Stimulated activated CD8-positive, alpha-beta memory T cell treated with anti-CD3 and anti-CD28 coated beads, Interleukin-7, amount 100 ng/mL, for 48 hours (primary cell): ENCODE measurements at regions not wholly inside any gene's neighbourhood (a gene's known extent, or its start where the extent isn't known, plus 50 kb on each side); places are given as distances from the start of the nearest gene placed in this dataset.

Source experiments
- DNase-seq, 2 donors: peaks; one replicate each; pipeline ENCODE4 v3.0.0-alpha.2; 2020; ENCODE audit warnings: low read depth in 1 of 2; ENCODE audit errors: extremely low read depth in 1 of 2

DNA sequence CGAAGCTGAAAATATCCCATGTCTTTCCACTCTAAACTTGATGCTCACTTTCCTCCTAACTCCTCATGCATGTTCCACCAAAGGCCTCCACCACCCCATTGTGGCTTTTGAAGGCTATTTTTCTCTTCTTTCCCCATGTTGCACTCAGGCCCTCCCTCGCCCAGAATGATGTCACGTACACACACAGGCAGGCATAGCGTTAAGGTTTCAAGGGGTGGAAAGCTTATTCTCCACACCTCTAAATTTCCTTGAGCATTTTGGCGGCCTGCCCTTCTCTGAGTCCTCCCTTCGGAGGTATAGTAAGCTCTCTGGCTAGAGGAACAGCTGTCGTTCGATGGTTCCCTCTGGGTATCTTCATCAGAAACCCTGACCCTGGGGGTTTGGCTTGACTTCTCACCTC, 673.5 kb downstream of the ACTL7B start:
- no peak for DNase-seq

DNA sequence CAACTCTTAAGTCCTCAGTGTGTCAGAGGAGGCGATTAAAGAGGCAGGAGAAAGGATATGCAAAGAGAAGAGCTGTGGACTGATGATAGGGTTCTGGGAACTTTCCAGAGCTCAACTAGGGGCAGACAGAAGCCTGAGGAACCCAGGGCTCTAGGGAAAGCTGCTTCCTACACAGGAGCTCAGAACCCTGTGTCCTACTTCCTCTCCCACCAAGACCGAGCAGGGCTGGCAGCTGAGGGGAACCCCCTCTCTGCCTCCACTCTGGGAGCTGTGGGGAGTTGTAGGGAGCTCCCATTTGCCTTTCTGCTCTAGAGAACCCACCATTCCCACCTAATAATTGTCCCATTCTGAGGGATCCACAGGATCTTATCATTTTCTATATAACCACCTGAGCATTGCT, 674.3 kb downstream of the ACTL7B start:
- DNase-seq: no peak

DNA sequence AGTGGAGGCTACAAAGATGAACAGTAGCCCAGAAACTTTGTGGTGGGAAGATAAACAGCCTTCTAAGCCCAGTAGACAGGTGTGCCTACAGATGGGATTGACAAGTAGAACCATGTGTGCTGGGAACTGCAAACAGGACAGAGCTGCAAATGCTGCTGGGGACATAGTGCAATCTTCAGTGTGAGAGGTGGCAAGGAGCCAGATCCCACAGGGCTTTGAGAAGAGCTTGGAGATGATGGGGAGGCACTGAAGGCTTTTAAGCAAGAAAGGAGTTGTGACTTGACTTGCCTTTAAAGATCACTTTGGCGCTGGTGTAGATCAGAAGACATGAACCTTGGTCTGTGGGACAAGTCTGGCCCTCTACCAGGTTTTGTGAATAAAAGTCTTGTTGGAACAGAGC, 675.2 kb downstream of the ACTL7B start:
- DNase-seq: no peak

- no peak for DNase-seq
These were observed 677.5 kb downstream of the ACTL7B start for GRCh38 chr9:108178318-108178717.

DNA sequence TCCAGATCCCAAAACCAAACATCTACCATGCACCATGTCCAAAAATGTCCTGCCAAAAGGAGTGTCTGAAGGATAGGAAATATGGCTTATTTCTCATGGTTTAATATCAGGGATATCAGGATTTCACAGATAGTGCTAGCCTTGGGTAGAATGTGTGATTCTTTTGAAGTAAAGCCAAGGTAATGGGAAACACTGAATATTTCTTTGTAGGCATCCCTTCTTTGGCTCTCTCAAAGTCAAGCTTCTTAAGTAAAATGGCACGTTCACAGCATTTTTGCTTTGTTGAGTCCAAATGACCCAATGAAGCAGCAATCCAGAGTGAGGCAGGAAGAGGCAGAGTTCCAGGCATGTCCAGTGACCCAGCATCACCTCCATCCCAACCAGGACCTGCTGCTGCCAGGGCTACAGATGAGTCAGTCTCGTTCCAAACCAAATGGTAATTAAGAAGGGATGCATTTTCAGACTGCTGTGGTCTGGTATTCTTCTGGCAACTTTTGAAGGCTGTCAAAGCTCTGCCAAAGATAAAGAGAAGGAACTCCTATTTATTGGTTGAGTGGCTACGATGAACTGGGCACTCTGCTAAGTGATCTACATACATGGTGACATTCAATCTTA, 678.8 kb upstream of the KLF4 start:
- no peak for DNase-seq

GRCh38 chr9:108167136-108167900, 677.7 kb upstream of the KLF4 start:
- DNase-seq: no peak

DNA sequence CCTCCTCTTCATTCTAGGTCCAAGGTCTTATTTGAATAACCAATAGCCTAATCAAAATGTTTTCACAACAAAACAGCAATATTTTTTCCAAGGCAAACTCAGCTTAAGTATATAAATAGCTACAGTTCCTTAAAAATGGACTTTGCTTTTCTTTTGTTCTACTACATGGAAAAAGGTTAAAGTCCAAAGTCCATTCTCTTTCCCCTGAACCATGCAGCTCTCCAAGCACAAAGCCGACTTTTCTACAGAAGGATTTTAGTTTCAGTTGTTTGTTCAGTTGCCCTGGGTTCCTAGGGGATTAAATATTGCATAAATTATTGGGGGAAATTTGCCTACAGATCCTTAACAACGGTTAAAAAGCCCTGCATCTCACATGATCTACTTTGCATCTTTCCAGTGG, 677.0 kb upstream of the KLF4 start:
- DNase-seq: no peak

- no peak for DNase-seq
These were observed 673.9 kb upstream of the KLF4 start for GRCh38 chr9:108163321-108164005.

DNA sequence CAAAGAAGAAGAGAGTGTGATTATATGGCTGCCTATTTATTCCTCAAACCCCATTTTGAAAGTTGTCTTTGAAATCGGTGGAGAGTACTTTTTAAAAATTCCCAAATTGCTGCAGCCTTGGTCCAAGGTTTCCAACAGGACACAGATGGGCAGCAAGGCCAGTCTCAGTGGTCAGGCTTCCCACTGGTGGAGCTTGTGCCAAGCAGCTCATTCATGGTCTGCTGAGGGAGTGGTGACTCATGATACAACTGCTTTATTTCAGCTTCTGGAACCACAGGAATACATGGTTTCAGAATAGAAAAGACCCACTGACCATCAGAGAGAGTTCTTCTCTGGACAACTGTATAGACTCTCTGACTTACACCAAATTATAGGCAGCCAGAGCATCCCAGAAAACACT, 673.1 kb upstream of the KLF4 start:
- DNase-seq: no peak

DNA sequence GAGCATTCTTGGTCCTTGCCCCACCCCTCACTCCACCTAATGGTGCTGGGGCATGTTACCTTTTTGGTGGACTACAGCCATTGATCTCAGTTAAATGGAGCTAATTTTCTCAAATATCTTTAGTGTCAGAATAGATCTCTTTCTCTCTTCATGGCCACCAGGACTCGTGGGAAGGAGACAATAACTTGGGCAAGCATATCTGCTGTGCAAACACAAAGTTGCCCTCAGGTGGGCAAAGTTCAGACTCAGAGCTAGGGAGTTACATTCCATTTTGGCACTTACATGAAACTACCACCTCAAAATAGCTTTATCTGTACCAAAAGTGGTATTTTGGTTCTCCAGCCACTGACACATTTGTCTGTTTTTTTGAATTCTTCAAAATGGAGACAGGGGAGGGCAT, 671.9 kb upstream of the KLF4 start:
- DNase-seq: no peak

DNA sequence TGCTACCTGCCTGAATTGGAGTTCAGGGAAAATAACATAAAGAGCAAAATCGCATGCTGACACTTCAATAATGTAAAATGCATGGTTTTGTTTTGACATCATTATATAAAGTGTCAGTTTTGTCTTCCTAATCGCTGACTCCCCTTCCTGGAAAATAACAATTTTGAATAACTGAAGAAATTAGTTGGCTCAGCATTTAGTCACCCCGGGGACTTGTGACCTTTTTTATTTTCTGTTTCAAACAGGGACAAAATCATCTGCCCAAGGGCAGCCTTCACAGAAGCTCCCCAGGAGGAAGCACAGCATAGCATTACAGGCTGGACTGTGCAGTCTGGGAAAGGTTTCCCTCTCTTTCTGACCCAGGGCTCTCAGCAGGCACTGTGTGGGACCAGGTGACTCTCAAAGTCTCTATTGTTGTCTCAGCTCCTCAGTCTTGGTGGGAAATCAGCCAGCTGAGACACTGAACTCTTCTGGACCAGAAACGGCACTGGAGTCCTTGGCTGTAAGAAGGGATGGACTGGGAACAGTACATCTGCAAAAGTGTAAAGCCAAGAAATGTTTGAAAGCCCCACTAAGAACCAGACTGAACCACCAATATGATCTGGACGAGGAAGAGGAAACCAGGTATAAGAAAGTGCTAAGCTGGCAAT, 671.3 kb upstream of the KLF4 start:
- no peak for DNase-seq

DNA sequence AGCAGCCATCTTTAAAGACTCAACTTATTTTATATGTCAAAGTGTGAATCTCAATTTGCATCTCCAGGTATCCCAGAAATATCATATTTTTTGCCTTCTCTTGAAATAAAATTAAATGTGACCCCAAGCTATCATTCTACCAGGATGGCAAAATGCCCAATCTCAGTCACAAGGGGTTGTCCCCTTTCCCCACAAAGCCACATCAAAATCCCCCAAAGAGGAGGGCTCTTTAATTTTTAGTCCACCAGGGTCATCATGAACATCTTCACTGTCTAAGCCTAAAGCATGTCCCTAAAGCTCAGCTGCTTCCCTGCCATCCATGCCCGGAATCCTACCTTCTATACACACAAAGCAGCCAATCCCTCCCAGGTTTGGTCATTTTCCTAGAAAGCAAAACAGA, 670.5 kb upstream of the KLF4 start:
- no peak for DNase-seq

DNA sequence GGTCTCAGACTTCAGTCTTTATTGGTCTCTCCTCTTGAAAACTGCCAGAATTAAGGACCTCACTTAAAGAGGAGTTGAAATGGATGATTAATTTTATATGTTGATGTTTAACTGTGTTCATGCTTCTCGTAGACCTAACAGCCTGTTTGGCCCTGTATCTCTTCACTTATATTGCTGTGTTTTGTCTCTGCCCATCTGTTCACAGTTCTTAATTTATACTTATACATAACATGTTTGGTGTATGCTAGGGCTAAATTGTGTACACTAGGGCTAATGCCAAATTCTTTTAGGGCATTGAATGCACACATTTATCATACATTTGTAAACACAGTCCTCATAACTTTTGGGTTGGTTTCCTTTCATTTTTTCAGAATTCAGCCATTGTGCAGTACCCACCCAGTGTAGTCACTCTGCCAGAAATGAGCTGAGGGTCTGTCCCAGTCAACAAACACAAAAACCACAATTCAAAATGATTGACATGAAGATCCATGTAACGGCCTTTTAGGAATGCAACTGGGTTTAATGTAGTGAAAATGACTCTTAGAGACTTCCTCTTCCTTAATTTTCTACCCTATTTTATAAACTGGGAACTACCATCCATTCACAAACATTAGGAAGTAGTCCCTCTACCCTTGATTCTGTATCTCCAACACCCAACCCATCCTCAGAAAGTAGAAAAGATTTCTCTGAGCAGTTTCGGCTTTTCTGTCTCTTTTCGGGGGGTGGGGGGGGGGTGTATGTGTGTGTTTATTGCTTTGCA, 668.8 kb upstream of the KLF4 start:
- DNase-seq: no peak

GRCh38 chr9:108156270-108156998, 666.9 kb upstream of the KLF4 start:
- no peak for DNase-seq

GRCh38 chr9:108153416-108153815, 663.8 kb upstream of the KLF4 start:
- DNase-seq: no peak

GRCh38 chr9:108150736-108151586, 661.4 kb upstream of the KLF4 start:
- DNase-seq: no peak

DNA sequence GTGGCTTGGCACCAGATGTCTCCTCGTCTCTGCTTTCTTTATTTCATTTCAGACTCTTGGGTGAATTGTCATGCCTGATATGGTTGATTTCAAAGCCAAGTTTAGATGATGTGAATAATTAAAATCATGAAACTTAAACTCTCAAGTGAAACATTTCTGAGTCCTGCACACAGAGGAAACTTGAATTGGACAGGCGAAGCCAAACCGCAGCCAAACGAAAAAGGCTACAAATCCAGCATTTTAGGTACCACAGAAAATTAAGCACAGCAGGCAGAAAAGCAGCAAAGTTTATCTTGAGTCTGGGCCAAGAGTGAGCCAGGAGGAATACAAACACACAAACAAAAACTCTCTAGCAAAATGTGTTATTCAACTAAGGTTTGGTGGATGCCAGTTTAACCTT, 659.8 kb upstream of the KLF4 start:
- DNase-seq: no peak

GRCh38 chr9:108142504-108143201, 653.1 kb upstream of the KLF4 start:
- DNase-seq: no peak

DNA sequence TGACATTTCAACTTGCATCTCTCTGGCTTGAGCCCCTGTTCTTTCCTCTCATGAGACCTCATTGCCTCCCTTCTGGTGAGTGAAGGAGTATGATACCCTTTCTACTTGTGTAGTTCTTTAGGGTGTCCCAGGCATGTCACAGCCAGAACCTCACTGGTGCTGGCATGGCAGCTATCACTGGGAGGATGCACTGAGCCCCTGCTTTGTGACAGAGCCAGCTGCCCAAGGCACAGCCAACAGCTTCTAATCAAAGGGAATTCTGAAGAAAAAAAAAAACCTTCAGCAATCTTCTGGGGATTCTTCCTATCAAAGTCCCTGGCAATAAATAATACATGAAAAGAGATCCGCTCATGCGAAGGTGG, 652.6 kb upstream of the KLF4 start:
- DNase-seq: no peak
